ENCODE measurements at regions not wholly inside any gene's neighbourhood (a gene's known extent, or its start where the extent isn't known, plus 50 kb on each side); places are given as distances from the start of the nearest gene placed in this dataset.

DNA sequence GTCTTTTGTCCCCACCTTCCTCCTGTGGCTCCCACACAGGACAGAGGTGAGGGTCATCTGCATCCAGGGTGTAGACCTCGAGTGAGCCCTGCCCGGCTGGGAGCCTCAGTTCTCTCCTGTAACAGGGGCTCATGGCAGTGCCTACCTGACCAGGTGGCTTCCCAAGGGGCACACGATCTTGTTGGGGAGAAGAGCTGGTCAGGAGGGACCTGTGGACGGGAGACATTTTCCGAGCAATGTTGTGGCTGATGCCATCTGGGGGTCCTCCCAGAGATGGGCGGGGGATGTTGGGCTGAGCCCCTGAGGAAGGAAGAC is 51.9 kb downstream of the CEBPB start:
- DNase-seq: no peak

DNA sequence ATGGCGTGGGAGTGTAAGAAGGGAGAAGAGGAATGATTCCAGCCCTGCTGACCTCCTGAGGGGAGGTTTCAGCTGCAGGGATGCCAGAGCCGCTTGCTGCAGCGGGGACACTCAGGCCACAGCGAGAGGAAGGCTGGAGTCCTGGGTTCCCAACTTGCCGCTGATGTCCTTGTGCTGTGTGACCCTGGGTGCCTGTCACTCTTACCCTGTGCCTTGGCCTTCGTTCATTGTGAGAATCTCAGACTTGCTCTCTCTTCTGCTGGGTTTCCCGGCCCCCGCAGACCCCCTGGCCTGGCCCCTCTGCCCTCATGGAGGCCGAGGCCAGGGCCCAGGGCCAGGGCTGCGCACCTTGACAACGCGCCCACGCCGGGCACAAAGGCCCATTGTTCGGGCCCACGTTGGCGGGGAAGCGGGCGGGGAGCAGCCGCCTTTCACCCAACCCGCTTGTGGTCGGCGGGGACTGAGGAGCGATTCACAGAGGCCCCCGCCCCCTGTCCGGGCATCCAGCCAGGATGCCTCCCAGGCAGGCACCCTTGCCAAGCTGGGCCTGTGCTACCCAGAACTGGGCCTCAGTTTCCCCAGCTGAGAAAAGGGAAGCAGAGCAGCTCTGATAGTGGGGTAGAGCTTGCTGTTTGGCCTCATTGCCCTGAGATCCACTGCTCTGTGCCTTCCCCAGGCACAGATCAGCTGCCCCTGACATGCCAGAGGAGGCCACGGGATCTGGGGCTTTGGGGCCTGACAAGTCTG is 52.4 kb downstream of the CEBPB start:
- no peak for DNase-seq

DNA sequence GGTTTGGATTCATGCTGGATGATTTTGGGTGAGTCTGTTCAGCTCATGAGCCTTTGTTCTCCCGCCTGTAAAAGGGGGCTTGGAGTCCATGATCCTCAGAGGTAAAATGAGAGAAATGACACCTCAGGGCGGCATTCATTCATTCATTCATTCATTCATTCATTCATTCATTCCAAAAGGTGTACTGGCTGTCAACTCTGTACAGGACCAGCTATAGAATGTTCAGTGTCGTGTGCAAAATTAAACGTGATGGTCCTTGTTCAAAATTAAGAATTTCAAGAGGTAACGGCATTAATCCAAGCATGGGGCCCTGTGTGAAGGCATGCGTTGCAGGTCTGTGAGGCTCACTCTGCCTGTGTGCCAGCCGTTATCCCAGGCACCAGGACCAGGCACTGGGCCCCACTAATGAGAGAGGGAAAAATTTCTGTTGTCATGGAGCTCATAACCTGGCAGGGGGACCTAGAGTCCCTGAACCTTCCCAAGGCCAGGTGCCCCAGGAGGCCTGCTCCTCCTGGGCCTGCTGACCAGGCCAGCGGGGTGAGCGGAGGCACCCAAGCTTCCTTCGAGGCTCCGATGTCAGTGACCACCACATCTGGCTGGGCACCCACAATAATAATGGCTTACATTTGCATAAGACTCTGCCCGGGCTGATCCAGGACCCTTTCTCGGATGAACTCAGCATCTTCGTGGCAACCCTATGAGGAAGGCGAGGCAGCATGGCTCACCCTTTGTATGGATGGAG is 53.2 kb downstream of the CEBPB start:
- no peak for DNase-seq

DNA sequence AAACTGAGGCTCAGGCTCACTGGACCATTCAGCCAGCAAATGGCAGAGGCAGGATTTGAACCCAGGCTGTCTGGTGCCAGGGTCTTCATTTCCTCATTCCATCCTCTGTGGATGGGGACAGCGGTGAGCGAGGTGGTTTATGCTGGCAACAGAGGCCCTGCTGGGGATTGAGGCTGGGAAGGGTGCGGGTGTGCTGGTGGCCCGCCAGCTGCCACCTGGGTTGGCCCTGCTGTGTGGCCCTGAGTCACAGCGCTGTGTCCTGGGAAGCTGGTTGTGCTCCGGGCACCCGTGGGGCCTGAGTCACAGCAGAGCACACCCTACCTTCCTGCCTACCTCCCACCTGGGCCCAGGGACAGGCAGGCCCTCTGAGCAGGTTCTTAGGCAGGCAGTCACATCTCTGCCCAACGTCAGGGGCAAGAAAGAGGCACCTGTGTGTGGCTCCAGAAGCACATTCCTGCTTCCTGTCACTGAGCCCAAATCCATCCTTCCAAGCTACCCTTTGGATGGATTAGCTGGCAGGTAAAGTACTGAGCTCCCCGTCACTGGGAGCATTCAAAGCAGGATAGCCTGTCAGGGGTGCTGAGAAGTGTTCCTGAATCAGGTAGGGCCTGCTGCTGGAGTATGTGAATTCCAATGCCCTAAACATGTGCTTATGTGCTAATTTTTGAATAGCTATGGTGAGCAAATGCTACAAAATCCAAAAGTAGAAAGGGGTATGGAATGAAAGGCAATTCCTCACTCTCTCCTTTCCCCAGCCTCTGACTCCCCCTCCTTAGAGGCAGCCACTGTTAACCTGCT is 53.9 kb downstream of the CEBPB start:
- DNase-seq: no peak

DNA sequence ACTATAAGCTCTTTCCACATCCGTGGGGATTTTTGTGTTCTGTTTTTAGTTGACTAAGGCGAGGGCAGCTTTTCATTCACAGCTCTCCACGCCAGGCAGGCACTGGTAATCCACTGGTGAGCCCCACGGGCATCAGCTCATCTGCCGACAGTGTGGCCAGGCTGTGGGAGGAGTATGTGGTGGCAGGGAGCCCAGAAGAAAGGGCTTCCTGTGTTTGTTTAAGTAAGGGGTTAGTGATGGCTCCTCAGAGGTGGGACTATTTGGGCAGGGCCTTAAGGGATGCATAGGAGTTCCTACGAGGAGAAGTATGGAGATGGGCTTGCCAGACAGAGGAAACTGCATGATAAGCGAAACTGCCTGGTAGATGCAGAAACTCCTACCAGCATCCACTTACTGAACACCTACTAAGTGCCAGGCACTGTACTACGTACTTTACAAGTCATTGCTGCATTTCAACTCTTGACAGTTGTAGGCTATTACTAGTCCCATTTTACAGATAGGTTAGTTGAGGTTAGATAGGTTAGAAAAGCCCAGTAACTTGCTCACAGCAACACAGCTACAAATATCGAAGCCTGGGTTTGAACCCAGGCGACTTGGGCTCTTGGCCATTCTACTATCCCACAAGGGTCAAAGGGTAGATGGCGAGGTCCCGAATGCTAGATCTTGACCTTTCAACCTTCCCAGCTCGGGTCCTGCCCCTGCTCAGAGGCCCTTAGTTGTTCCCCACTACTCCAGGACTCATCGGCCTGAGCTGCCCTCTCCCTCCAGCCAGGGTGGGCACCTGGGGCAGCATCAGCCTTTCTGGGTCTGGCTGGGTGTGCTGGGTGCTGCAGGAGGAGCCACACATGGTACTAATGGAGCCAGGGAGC is 55.1 kb downstream of the CEBPB start:
- no peak for DNase-seq

DNA sequence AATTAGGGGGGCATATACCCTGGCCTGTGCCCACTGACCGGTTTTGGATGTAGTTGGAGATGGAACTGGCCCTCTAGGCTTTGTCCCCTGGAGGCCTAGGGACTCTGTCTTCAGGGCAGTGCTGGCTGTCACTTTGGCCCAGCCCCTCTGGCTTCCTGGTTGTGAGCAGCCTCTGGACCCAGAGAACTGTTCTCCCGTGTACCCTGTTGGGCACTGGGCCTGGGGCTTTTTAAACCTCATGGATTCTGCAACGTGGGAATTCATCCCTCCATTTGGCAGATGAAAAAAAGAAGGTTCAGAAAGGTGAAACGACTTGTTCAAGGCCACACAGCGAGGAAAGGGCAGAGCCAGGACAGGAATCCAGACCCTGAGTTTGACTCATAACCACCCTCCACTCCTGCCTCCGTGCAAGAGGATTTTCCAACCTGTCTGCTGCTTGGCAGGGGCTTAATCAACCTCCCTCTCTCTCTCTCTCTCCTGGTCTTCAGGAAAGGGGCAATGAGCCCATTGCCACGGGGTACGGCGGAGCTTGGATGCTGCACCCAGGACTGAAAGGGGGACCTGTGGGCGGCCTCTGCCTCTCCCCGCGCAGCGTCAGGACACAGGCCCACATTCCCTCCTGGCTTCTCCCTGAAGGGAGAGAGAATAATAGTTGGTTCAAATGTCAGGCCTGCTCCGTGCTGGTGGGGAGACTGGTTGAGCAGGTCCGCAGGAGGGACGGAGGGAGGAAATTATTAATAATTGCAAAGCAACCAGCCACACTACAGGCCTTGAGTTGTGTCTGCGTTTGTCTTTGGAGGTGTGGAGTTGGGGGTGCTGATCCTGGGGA is 56.0 kb downstream of the CEBPB start:
- DNase-seq: no peak

DNA sequence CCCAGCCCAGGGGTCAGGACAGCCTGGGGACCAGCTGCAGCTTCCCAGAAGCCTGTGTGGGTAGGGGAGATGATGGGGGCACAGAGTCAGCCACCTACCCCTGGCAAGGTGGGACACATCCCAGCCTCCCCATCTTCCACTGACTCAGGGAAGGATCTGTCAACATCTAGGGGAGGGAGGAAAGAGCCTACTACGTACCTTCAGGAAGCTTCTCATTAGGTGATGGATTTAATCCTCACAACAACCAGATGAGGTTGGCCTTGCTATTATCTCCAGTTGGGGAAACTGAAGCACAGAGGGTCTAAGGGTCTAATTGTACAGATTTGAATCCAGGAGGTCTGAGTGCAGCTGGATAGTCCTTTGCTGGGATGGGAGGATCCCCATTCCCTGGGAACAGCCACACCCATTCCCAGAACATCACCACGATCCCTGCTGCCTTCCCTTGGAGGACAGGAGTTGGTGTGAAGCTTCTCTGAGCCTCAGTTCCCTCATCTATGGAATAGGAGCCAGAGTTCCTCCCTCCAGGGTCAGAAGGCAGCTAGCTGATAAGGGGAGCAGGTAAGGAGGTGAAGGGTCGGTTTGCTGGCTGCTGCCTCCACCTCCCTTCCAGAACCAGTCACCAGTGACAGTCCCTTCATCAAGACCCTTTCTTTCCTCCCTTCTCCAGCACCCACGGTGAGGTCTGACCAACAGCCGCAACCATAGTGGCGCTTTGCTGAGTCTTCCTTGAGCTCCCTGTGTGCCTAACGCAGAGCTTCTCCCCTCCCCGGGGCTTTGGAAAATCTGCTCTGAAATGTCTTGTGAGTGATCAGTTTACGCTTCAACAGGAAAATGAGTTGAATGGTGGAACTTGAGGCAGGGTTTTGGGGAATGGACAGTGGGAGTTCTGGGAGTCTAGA is 56.8 kb downstream of the CEBPB start:
- DNase-seq: no peak

DNA sequence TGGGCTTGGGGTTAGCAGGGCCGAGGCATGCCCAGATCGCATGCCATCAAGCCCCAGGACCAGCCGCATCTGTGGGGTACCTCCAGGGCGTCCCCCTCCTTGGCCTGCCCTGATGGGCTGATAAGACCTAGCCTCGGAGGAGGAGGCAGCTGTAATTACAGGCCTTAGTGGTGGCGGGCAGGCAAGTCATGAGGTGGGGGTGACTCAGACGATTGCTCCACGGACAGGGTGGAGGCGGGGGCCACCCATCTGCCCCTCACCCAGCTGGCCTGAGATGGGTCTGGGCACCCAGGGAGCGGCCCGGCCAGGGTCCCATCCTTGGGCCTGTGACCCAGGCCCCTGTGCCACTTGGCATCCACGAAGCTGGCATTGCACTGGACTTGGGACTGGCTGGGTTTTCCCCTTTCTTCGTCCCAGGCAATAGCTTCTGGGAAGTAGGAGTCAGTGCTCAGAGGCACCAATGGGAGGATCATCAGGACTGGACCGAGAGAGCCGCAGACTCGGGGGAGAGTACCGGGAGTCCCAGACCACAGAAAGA is 57.5 kb downstream of the CEBPB start:
- no peak for DNase-seq

DNA sequence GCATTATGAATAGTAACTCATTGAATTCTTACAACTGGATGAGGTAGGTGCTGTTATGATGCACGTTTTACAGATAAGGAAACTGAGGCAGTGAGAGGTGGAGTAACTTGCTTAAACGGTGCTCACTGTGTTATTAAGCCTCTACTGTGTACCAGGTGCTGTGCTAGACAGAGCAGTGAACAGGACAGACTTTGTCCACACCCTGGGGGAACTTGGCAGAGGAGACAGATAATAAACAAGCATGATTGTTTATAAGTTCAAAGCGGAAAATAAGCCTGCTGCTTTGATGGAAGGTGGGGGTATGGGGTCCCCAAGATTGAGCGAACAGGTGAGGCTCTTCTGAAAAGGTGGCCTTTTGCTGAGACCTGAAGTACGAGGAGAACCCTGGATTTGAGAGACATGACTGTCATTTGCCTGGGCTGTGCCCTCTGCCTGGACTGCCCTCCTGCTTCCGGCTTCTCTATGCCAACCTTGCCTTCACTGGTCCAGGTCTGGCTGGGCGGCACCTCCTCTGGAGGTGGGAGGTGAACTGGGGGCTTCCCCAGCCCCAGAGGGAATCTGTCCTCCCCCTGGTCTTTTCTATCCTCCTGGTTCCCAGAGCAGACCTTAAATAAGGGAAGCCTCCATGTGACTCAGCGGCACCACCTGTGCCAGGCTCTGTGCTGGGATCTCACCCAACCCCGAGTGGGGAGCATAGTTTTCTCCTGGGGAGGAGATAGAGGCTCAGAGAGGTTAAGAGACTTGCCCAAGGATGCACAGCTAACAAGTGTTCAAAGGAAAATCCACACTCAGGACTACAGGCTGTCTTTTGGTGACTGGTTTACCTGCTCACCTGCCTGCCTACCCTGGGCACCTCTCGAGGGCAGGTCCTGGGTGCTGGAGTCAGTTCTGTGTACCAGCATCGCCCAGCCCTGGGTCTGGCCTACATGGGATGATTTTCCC is 59.1 kb downstream of the CEBPB start:
- no peak for DNase-seq

DNA sequence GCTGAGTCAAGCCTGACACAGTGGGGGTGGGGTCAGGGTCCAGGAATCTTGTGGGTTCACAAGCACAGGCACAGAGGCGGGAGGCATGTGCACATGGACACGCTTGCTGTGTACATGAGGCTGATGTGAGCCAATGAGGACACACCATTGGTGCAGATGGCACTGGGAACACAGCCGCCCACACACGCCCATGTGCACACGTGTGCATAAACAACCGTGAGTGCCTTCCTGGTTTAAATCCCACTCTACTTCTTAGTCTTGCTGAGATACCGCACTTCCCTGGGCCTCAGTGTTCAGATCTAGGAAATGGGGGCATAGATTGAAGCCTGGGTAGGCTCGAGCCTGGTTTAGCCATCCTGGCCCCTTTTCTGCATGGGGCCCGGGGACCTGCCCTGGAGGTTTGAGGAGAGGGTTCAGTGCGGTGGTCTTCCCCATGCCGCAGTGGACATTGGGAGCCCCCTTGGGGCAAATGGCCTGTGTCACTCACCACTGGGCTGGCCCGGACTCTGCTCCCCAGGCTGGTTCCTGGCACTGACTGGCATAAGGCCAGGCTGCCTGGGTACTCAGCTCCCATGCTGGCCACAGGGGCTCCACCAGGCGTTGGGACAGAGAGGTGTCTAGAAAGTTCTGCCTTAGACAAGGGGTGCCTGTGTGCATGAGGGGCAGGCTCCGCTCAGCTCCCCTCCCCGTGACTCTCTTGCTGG is 60.2 kb downstream of the CEBPB start:
- no peak for DNase-seq

DNA sequence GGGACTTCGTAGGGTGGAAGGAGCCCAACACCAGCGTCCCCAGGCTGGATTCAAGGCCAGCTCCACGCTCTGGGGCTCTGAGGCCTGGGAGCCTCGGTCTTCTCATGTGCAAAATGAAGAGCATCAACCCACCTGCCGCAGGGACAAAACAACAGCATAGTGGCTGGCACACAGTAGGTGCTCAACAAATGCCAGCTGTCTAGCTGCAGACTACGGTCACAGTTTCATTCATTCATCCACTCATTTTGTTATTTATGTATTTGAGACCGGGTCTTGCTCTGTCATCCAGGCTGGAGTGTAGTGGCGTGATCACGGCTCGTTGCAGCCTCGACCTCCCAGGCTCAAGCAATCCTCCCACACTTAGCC is 60.7 kb downstream of the CEBPB start:
- no peak for DNase-seq

DNA sequence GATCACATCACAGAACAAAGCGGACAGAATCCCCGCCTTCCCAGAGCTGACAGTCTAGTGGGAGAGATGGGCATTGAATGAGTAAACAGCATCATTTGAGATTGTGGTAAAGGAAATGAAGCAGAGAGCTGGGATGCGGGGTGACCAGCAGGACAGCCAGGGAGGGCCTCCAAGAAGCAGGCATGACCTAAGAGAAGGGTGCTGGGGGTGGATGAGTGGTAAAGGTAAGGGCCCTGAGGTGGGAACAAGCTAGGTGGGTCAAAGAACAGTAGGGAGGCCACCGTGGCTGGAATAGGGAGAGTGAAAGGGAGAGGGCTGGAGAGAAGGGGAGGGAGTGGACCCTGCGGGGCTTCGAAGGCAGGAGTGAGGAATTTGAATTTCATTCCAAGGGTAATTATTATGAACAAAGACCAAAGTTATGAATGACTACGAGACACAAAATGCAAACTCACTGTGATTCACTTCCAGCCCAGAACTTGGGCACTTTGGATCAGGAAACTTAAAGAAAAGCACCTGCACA is 61.4 kb downstream of the CEBPB start:
- no peak for DNase-seq

DNA sequence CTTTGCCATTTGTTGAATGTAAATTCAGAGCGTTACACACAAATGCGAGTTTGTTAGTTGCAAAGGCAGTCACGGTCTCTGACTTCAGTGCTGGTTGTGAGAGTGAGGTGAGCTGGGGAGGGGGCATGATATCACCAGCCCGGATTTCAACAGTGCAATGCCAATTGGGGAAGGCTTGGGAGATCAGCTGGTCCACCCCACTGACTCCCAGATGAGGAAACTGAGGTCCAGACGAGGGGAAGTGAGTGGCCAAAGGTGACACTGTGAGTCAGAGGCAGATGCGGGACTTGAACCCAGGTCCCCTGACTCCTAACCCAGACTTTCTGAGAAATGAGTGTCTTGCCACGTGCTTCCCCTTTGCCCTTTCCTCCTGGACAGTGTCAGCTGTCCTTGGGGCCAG is 62.1 kb downstream of the CEBPB start:
- DNase-seq: no peak

DNA sequence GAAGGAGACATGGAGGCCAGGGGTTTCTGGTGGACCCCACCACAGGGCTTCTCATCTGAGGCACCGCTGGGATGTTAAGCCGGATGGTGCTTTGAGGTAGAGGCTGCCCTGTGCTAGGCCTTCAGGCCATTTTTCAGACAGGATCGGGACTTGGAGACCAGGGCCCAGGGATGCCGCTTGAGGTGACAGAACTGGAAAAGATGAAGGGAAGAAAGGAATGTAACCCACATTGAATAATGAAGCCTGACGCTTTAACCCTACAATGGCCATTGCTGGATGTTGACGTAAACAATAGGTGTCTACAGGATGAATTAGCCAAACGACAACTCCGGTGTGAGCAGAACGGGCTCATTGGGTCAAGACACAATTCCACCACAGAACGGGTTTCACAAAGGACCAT is 62.5 kb downstream of the CEBPB start:
- no peak for DNase-seq

DNA sequence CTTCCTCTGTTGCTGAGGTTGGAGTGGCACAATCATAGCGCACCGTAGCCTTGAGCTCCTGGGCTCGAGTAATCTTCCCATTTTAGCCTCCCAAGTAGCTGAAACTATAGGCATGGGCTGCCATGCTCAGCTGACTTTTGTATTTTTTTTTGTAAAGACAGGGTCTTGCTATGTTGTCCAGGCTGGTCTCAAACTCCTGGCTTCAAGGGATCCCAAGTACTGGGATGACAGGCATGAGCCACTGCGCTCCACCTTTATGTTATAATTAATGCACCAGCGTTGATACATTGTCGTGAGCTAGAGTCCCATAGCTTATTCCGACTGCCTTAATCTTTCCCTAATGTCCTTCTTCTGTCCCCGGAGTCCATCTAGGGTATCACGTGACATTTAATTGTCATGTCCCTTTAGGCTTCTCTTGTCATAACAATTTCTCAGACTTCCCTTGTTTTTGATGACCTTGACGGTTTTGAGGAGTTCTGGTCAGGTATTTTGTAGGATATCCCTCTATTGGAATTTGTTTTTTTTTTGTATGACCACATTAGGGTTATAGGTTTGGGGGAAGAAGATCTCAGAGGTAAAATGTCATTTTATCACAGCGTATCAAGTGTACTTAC is 63.9 kb downstream of the CEBPB start:
- no peak for DNase-seq

DNA sequence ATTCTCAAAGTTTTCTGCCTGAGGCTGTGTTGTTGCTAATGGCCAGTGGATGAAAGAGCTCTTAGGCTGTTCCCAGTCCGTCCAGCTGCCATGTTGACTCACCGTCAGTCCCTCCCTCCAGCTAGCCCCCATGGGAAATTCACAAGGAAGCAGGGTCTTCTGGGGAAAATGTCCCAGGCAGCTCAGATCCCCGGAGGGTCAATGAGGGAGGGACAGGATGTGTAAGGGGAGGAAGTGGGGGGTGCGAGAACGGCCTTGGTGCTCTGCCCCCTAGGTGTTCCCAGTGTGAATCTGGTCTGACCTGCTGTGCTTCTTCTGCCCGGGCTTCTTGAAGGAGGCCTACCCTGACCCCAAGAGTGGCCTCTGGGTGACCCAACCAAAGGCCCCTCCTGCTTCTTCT is 65.9 kb downstream of the CEBPB start:
- no peak for DNase-seq

DNA sequence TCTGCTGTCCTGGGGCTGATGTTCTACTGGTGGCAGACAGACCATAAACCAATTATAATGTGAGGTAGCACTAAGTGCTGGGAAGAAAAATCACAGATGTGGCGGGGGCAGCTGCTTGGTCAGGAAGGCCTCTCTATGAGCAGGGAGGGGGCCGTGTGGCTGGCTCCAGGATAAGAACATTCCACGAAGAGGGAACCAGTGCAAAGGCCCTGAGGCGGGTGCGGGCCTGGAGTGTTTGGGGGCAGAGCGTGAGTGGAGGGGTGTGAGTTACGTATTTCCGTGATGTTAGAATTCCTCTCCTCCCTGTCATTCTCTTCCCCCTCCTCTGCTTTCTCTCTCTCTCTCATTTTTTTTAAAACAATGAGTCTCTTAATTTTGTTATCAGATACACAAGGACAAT is 67.2 kb downstream of the CEBPB start:
- no peak for DNase-seq

DNA sequence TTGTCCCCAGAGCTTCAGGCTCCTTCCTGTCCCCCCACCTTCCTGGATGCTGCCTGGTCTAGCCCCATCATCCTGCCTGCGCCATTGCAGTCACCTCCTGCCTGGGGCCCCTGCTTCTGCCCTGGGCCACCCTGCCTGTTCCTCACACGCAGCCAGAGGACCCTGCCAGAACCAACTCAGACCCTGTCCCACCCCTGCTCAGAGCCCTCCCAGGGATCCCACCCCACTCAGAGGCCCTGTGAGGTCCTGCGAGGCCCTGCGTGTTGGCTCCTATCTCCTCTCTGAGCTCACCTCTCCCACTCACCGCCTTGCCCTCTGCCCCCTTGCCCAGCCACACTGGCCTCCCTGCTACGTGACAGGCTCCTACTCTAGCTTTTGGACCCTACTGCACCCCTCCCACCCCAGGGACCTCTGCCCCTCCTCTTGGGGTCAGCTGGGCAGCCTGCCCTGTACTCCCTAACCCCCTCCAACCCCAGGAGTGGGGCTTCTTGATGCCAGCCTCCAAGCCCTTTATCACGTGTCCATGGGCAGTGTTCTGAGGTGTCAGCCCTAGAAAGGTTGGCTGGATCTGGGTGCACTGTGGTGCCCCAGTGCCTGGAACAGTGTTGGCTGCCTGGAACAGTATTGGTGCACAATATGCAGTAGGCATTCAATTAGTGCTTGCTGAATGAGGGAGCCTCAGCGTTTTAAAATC is 68.3 kb downstream of the CEBPB start:
- no peak for DNase-seq

Data from NCI-H2029 treated with DMSO at 0.1 percent for 48 hours (cell line).